Hippocampal formation (tissue), 2 donors: ENCODE measurements at regions not wholly inside any gene's neighbourhood (a gene's known extent, or its start where the extent isn't known, plus 50 kb on each side); places are given as distances from the start of the nearest gene placed in this dataset.

Experiments
- DNase-seq, 2 donors: peaks; one replicate each; lab custom pipeline; 2025; lab: John Stamatoyannopoulos, UW

- DNase-seq, result no peak
Measured at GRCh38 chr21:28235169-28235895, 757.3 kb downstream of the LTN1 start.

GRCh38 chr21:28234326-28234725 lies 758.4 kb downstream of the LTN1 start:
- no peak for DNase-seq

- DNase-seq, result no peak
Measured at GRCh38 chr21:28233536-28234220, 759.0 kb downstream of the LTN1 start.

DNA sequence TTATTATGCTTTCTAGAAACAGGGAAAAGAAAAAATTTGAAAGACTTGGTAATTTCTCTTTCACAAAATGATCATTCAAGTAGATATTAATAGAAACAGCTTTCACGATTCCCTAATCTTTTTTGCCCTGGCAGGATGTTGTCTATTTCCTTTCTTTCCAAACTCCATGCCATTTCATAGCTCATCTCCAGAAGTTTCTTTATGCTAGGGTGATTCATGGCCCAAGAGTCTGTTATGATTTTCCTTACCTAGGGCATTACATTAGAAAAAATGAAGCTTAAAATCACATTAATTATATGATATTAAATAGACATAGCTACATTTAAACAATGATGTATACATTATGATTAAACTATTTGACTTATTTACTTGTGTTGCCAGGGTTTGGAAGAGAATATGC lies 762.1 kb downstream of the LTN1 start:
- DNase-seq, result no peak

- DNase-seq, result no peak
Measured at GRCh38 chr21:28229814-28230213, 762.9 kb downstream of the LTN1 start.

GRCh38 chr21:28228636-28228995 lies 764.1 kb downstream of the LTN1 start:
- no peak for DNase-seq

DNA sequence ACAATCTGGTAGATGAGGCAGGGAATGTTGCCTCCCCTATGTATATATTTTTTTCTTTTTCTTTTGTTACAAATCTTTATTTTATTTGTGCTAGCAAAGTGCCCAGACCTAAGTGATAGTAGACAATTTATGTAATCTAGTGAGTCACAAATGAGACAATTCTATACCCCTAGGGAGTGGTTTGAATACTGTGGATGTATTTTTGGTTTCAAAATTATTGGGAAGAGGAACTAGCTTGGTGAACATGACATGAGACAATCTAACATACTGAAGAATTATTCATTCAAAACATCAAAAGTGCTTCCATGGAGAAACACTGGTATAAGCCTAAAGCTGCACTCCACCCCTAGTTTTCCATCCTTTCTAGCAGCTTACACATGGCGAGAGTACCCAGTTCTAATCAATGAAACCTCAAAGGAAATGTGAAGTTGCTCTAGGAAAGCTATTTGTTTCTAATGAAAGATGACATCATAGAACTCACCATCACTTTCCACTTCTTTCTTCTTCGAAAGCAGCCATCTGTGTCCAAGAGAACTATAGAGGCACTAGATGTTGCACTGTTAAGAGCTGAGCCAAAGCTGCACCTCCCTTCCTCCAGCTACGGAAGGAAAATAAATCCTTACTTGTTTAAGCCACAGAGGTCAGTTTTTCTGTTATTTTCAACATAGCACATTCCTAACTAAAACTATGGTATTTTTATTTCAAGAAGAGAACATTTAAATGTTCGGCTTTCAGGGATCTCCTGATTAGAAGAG lies 764.6 kb downstream of the LTN1 start:
- no peak for DNase-seq

DNA sequence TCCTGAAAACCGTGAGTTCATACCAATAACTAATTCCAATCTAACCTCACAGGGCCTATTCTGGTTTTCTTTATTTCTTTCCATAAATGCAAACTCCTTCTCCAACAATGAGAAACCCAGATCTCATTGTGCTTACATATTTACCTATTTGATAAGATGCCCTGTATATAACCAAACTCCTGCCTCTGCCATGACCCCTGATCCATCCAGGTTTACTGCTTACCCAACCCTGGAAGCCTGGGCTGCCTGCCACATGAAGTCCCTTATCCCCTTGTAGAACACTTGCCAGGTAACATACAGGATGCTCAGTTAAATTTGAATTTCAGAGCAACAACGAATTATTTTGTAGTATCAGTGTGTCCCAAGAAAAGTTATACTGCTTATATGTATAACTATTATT lies 766.1 kb downstream of the LTN1 start:
- no peak for DNase-seq

DNA sequence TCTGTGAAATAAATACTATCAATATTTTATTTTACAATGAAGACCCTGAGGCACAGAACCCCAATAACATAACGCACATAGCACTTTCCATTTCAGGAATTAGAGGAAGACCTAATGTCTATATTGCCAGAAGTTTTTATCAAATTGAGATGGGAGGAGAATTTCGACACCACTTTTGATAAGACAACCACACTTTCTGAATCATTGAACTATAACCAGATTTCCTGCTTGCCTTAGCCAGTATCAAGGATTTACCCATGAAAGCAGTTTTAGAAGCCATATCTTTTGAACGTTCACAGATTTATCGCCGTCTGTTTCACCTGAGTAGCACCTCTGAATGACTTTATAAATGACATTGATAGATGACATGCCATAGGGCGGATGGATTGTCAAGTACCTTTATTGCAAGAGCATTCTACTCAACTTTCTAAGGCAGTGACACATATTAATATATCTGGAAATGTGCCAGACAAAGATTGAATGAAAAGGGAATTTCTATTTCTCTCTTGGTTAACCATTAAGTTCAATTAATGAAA lies 768.4 kb downstream of the LTN1 start:
- DNase-seq, result no peak

- DNase-seq, result no peak
Measured at GRCh38 chr21:28221984-28222383, 770.7 kb downstream of the LTN1 start.

- no peak for DNase-seq
Measured at GRCh38 chr21:28220680-28221079, 772.0 kb downstream of the LTN1 start.

DNA sequence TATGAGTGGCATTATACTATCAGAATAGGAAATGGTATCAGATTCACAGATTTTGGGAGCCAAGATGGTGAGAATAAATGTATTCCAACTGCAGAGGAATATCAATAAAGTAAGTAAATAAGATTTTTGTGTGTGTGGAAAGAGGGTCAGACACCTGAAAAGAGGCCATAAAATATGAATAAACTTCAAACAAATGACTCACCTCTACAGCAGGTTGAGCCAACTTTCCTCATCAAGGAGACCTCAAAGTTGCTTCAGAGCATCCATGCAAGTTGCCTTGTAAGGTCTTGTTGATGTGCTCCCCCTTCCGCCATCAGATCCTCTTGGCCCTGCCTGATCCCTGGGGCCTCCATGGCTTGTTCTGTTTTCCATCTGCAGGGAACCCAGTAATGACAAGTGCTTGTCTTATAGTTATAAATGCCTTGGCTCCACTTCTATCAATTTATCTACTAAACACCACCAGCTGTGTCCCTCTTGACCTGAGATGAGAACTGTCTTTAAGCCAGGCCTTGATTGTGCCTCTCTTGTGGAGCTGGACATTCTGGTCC lies 775.6 kb downstream of the LTN1 start:
- no peak for DNase-seq

DNA sequence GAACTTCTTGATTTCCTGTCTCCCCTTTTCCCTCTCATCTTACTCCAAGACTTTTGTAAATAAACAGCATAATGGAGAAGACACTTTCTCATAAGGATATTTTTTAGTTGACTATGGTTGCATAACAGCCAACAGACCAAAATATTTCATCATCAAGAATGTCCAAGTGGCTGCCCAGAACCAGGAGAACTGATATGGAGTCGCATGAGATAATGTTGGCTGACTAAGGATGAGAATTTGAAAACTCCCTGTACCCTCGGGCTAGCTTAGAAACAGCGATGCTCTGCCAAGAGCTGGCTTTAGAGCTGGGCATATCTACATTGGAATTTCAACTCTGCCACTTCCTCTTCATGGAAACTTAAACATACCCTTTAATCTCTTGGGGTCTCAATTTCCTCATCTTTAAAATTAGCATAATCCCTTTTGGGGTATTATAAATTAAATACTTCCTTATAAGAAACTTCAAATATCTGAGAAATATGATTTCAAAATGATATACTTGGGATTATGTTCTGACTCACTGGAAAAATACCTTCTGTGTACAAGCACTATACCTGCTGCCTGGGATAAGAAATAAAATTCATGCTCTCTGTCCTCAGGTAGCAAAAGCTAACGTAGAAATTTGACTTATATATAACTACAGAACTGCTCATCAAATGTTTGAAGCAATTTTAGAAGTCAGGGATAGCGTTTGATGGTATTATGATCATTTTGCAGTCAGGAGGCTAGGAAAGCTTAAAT lies 777.3 kb downstream of the LTN1 start:
- no peak for DNase-seq

DNA sequence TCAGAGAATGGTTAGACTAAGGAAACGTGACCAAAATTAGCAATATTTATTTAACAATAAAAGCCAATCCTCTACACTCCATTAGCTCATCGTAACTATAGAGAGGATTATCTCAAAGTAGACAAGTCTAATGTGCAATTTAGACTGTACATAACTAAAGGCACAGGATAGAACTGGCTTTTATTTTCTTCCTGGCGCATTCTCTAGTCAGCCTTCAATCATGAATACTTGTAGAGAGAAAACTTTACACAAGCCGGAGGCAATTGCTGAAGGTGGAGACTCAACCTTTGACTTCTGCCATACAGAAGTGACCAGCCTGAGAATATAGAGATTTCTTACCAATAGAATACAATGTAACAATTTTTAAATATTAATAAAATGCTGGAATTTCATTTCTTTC lies 777.9 kb downstream of the LTN1 start:
- no peak for DNase-seq

- no peak for DNase-seq
Measured at GRCh38 chr21:28213261-28213660, 779.4 kb downstream of the LTN1 start.

GRCh38 chr21:28212061-28212460 lies 780.6 kb downstream of the LTN1 start:
- no peak for DNase-seq

GRCh38 chr21:28207436-28208173 lies 785.1 kb downstream of the LTN1 start:
- no peak for DNase-seq

GRCh38 chr21:28200726-28201125 lies 792.0 kb downstream of the LTN1 start:
- no peak for DNase-seq

GRCh38 chr21:28196981-28197380 lies 795.7 kb downstream of the LTN1 start:
- DNase-seq, result no peak

GRCh38 chr21:28193189-28193588 lies 799.5 kb downstream of the LTN1 start:
- DNase-seq, result no peak

DNA sequence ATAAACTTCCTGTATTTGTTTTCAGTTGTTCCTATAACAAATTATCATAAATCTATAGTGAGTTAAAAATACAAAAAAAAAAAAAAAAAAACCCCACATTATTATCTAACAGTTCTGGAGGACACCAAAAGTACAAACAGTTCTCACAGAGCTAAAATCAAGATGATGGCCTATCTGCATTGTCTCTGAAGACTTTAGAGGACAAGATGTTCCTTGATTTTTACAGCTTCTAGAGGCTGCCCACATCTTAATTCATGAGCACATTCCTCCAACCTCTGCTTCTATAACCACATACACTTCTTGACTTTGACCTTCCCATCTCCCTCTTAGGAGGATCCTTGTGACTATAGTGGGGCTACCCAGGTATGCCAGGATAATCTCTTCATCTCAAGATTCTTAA lies 806.1 kb downstream of the LTN1 start:
- no peak for DNase-seq
